ENCODE measurements at regions not wholly inside any gene's neighbourhood (a gene's known extent, or its start where the extent isn't known, plus 50 kb on each side); places are given as distances from the start of the nearest gene placed in this dataset.

GRCh38 chr6:49333345-49334125, 129.5 kb downstream of the MMUT start:
- intact Hi-C loops (cut with micrococcal nuclease): no loop called here
- no peak overlapping the region for H3K27ac Mint-ChIP-seq
- CTCF ChIA-PET: no interaction called here
- Histone ChIP-seq H3K9me3 (ENCODE audit: control insufficient read depth in 2 of 3, low read length in 3 of 3) (no peaks in the 10 kb centered on the region), H3K27ac (ENCODE audit: low read depth, low read length) (no peak overlapping the region), H3K4me3 (ENCODE audit: low read length) (no peak overlapping the region), H3K4me1 (ENCODE audit: control insufficient read depth in 2 of 2, insufficient read depth in 2 of 2, low read length in 2 of 2) (no peaks in the 10 kb centered on the region), H3K36me3 (ENCODE audit: control insufficient read depth in 2 of 3, insufficient read depth in 3 of 3, low read length in 3 of 3) (no peaks in the 10 kb centered on the region), H3K27me3 (ENCODE audit: control insufficient read depth in 2 of 2, insufficient read depth in 2 of 2, low read length in 2 of 2) (no peaks in the 10 kb centered on the region)
- DNase-seq: no peak
- H3K9me3 Mint-ChIP-seq: peaks cover 0 to 22% (median 5%) of the 10 kb centered on the region in 11 donors
- no peaks in the 10 kb centered on the region for H3K27me3 Mint-ChIP-seq
- no peaks in the 10 kb centered on the region for H3K4me1 Mint-ChIP-seq
- H3K36me3 Mint-ChIP-seq: peaks cover 0 to 3% (median 0%) of the 10 kb centered on the region in 5 donors
- no peak for ATAC-seq
- H3K4me3 Mint-ChIP-seq: no peak overlapping the region
- POLR2A ChIA-PET: no interaction called here

- Mint-ChIP-seq H3K4me1 (no peaks in the 10 kb centered on the region), H3K27me3 (no peaks in the 10 kb centered on the region), H3K4me3 (no peak overlapping the region), H3K9me3 (peaks cover 0 to 17% (median 5%) of the 10 kb centered on the region in 11 donors), H3K36me3 (peaks cover 0 to 3% (median 0%) of the 10 kb centered on the region in 5 donors), H3K27ac (no peak overlapping the region)
- no peaks in the 10 kb centered on the region for H3K4me1 ChIP-seq (ENCODE audit: control insufficient read depth in 2 of 2, insufficient read depth in 2 of 2, low read length in 2 of 2)
- H3K27ac ChIP-seq (ENCODE audit: low read depth, low read length): no peak overlapping the region
- ChIA-PET CTCF (no interaction called here), POLR2A (no interaction called here)
- no peaks in the 10 kb centered on the region for H3K9me3 ChIP-seq (ENCODE audit: control insufficient read depth in 2 of 3, low read length in 3 of 3)
- DNase-seq (no peak), ATAC-seq (no peak)
- no peaks in the 10 kb centered on the region for H3K36me3 ChIP-seq (ENCODE audit: control insufficient read depth in 2 of 3, insufficient read depth in 3 of 3, low read length in 3 of 3)
- no peak overlapping the region for H3K4me3 ChIP-seq (ENCODE audit: low read length)
- H3K27me3 ChIP-seq (ENCODE audit: control insufficient read depth in 2 of 2, insufficient read depth in 2 of 2, low read length in 2 of 2): no peaks in the 10 kb centered on the region
- intact Hi-C loops (cut with micrococcal nuclease): no loop called here
These were observed 130.3 kb downstream of the MMUT start for GRCh38 chr6:49332781-49333180.

- intact Hi-C loops (cut with micrococcal nuclease): no loop called here
- H3K9me3 Mint-ChIP-seq: peaks cover 0 to 5% (median 0%) of the 10 kb centered on the region in 11 donors
- peaks cover 0 to 3% (median 0%) of the 10 kb centered on the region in 5 donors for H3K36me3 Mint-ChIP-seq
- no peaks in the 10 kb centered on the region for H3K27me3 Mint-ChIP-seq
- no peaks in the 10 kb centered on the region for H3K9me3 ChIP-seq (ENCODE audit: control insufficient read depth in 2 of 3, low read length in 3 of 3)
- no peak for ATAC-seq
- H3K4me3 ChIP-seq (ENCODE audit: low read length): no peak overlapping the region
- H3K4me1 ChIP-seq (ENCODE audit: control insufficient read depth in 2 of 2, insufficient read depth in 2 of 2, low read length in 2 of 2): no peaks in the 10 kb centered on the region
- CTCF ChIA-PET: no interaction called here
- DNase-seq: no peak
- no peak overlapping the region for H3K4me3 Mint-ChIP-seq
- no peak overlapping the region for H3K27ac ChIP-seq (ENCODE audit: low read depth, low read length)
- POLR2A ChIA-PET: no interaction called here
- H3K27me3 ChIP-seq (ENCODE audit: control insufficient read depth in 2 of 2, insufficient read depth in 2 of 2, low read length in 2 of 2): no peaks in the 10 kb centered on the region
- no peak overlapping the region for H3K27ac Mint-ChIP-seq
- no peaks in the 10 kb centered on the region for H3K36me3 ChIP-seq (ENCODE audit: control insufficient read depth in 2 of 3, insufficient read depth in 3 of 3, low read length in 3 of 3)
- H3K4me1 Mint-ChIP-seq: peaks cover 0 to 2% (median 0%) of the 10 kb centered on the region in 7 donors
These were observed 133.9 kb downstream of the MMUT start for GRCh38 chr6:49329186-49329585.

- CTCF ChIA-PET: no interaction called here
- no peaks in the 10 kb centered on the region for H3K27me3 Mint-ChIP-seq
- no peak for DNase-seq
- no peaks in the 10 kb centered on the region for H3K4me1 ChIP-seq (ENCODE audit: control insufficient read depth in 2 of 2, insufficient read depth in 2 of 2, low read length in 2 of 2)
- no peaks in the 10 kb centered on the region for H3K36me3 ChIP-seq (ENCODE audit: control insufficient read depth in 2 of 3, insufficient read depth in 3 of 3, low read length in 3 of 3)
- H3K9me3 Mint-ChIP-seq: peaks cover 0 to 5% (median 0%) of the 10 kb centered on the region in 11 donors
- intact Hi-C loops (cut with micrococcal nuclease): no loop called here
- no peaks in the 10 kb centered on the region for H3K27me3 ChIP-seq (ENCODE audit: control insufficient read depth in 2 of 2, insufficient read depth in 2 of 2, low read length in 2 of 2)
- peaks cover 0 to 3% (median 0%) of the 10 kb centered on the region in 5 donors for H3K36me3 Mint-ChIP-seq
- peaks cover 0 to 2% (median 0%) of the 10 kb centered on the region in 7 donors for H3K4me1 Mint-ChIP-seq
- no peak overlapping the region for H3K4me3 Mint-ChIP-seq
- no peak overlapping the region for H3K4me3 ChIP-seq (ENCODE audit: low read length)
- H3K9me3 ChIP-seq (ENCODE audit: control insufficient read depth in 2 of 3, low read length in 3 of 3): no peaks in the 10 kb centered on the region
- no peak overlapping the region for H3K27ac ChIP-seq (ENCODE audit: low read depth, low read length)
- POLR2A ChIA-PET: no interaction called here
- H3K27ac Mint-ChIP-seq: no peak overlapping the region
- no peak for ATAC-seq
These were observed 134.9 kb downstream of the MMUT start for GRCh38 chr6:49328051-49328744.

GRCh38 chr6:49327571-49327970, 135.5 kb downstream of the MMUT start:
- peaks cover 0 to 2% (median 0%) of the 10 kb centered on the region in 7 donors for H3K4me1 Mint-ChIP-seq
- H3K27me3 Mint-ChIP-seq: no peaks in the 10 kb centered on the region
- no peaks in the 10 kb centered on the region for H3K36me3 ChIP-seq (ENCODE audit: control insufficient read depth in 2 of 3, insufficient read depth in 3 of 3, low read length in 3 of 3)
- no peak for ATAC-seq
- no peak overlapping the region for H3K27ac Mint-ChIP-seq
- H3K4me3 ChIP-seq (ENCODE audit: low read length): no peak overlapping the region
- no peaks in the 10 kb centered on the region for H3K4me1 ChIP-seq (ENCODE audit: control insufficient read depth in 2 of 2, insufficient read depth in 2 of 2, low read length in 2 of 2)
- no peak overlapping the region for H3K27ac ChIP-seq (ENCODE audit: low read depth, low read length)
- no peak for DNase-seq
- intact Hi-C loops (cut with micrococcal nuclease): no loop called here
- peaks cover 0 to 7% (median 0%) of the 10 kb centered on the region in 11 donors for H3K9me3 Mint-ChIP-seq
- H3K4me3 Mint-ChIP-seq: no peak overlapping the region
- ChIA-PET POLR2A (no interaction called here), CTCF (no interaction called here)
- no peaks in the 10 kb centered on the region for H3K9me3 ChIP-seq (ENCODE audit: control insufficient read depth in 2 of 3, low read length in 3 of 3)
- H3K36me3 Mint-ChIP-seq: peaks cover 0 to 3% (median 0%) of the 10 kb centered on the region in 5 donors
- H3K27me3 ChIP-seq (ENCODE audit: control insufficient read depth in 2 of 2, insufficient read depth in 2 of 2, low read length in 2 of 2): no peaks in the 10 kb centered on the region

- Mint-ChIP-seq H3K27ac (no peak overlapping the region), H3K9me3 (peaks cover 0 to 5% (median 0%) of the 10 kb centered on the region in 11 donors), H3K4me1 (peaks cover 0 to 2% (median 0%) of the 10 kb centered on the region in 7 donors), H3K27me3 (no peaks in the 10 kb centered on the region), H3K36me3 (no peaks in the 10 kb centered on the region), H3K4me3 (no peak overlapping the region)
- no peak for DNase-seq
- no peaks in the 10 kb centered on the region for H3K4me1 ChIP-seq (ENCODE audit: control insufficient read depth in 2 of 2, insufficient read depth in 2 of 2, low read length in 2 of 2)
- ChIA-PET POLR2A (no interaction called here), CTCF (no interaction called here)
- H3K27ac ChIP-seq (ENCODE audit: low read depth, low read length): no peak overlapping the region
- no peaks in the 10 kb centered on the region for H3K36me3 ChIP-seq (ENCODE audit: control insufficient read depth in 2 of 3, insufficient read depth in 3 of 3, low read length in 3 of 3)
- no peaks in the 10 kb centered on the region for H3K27me3 ChIP-seq (ENCODE audit: control insufficient read depth in 2 of 2, insufficient read depth in 2 of 2, low read length in 2 of 2)
- no peak for ATAC-seq
- no peaks in the 10 kb centered on the region for H3K9me3 ChIP-seq (ENCODE audit: control insufficient read depth in 2 of 3, low read length in 3 of 3)
- intact Hi-C loops (cut with micrococcal nuclease): no loop called here
- no peak overlapping the region for H3K4me3 ChIP-seq (ENCODE audit: low read length)
These were observed 136.0 kb downstream of the MMUT start for GRCh38 chr6:49327005-49327404.

- H3K4me3 Mint-ChIP-seq: no peak overlapping the region
- H3K36me3 ChIP-seq (ENCODE audit: control insufficient read depth in 2 of 3, insufficient read depth in 3 of 3, low read length in 3 of 3): no peaks in the 10 kb centered on the region
- H3K9me3 Mint-ChIP-seq: peaks cover 0 to 6% (median 0%) of the 10 kb centered on the region in 11 donors
- no peak overlapping the region for H3K4me3 ChIP-seq (ENCODE audit: low read length)
- H3K4me1 ChIP-seq (ENCODE audit: control insufficient read depth in 2 of 2, insufficient read depth in 2 of 2, low read length in 2 of 2): no peaks in the 10 kb centered on the region
- no peak for DNase-seq
- no peak overlapping the region for H3K27ac Mint-ChIP-seq
- no peaks in the 10 kb centered on the region for H3K27me3 ChIP-seq (ENCODE audit: control insufficient read depth in 2 of 2, insufficient read depth in 2 of 2, low read length in 2 of 2)
- intact Hi-C loops (cut with micrococcal nuclease): no loop called here
- no peaks in the 10 kb centered on the region for H3K36me3 Mint-ChIP-seq
- CTCF ChIA-PET: no interaction called here
- no peak for ATAC-seq
- no peaks in the 10 kb centered on the region for H3K27me3 Mint-ChIP-seq
- POLR2A ChIA-PET: no interaction called here
- H3K4me1 Mint-ChIP-seq: peaks cover 0 to 2% (median 0%) of the 10 kb centered on the region in 7 donors
- no peak overlapping the region for H3K27ac ChIP-seq (ENCODE audit: low read depth, low read length)
- no peaks in the 10 kb centered on the region for H3K9me3 ChIP-seq (ENCODE audit: control insufficient read depth in 2 of 3, low read length in 3 of 3)
These were observed 136.7 kb downstream of the MMUT start for GRCh38 chr6:49326347-49326746.
